Medulla oblongata (tissue), 1 donor: ENCODE measurements at regions not wholly inside any gene's neighbourhood (a gene's known extent, or its start where the extent isn't known, plus 50 kb on each side); places are given as distances from the start of the nearest gene placed in this dataset.
"Not testable (repeated sequence)": the region's sequence is repeated elsewhere in the genome, so short reads cannot be mapped to it uniquely, and the experiment has no call there.

Experiments
- DNase-seq: peaks from one replicate; pipeline ENCODE4 v3.0.0-alpha.2; 2015; ENCODE audit errors: extremely low spot score

DNA sequence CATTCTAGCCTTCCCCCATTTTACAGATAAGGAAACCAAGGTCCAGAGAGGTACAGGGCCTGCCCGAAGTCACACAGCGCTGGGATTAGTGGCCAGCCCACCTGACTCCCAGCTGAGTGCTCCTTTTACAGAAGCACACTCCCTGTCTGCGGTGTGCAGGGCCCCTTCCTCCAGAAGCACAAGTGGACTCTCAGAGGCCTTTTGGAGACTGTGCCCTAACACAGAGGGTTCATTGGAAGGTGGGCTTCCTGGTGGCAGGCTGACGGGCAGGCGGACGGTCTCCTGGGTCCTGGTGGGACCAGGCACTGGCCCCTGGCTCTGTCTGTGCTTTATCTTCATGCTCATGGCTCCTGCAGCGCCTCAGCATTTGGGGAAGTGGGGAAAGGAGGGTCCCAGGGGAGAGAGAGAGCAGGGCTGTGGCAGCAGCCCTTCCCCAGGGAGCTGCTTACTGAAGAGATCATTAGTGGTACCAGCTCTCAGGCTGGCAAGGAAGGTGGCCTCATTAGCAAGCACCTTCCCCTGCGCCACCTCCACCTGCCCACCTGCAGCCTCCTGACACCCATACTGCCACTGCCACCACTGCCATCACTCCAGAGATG, 83.1 kb upstream of the GOLGA6L4 start:
- DNase-seq, result not testable (repeated sequence)

GRCh38 chr15:84153655-84154140, 81.9 kb upstream of the GOLGA6L4 start:
- not testable (repeated sequence) for DNase-seq

DNA sequence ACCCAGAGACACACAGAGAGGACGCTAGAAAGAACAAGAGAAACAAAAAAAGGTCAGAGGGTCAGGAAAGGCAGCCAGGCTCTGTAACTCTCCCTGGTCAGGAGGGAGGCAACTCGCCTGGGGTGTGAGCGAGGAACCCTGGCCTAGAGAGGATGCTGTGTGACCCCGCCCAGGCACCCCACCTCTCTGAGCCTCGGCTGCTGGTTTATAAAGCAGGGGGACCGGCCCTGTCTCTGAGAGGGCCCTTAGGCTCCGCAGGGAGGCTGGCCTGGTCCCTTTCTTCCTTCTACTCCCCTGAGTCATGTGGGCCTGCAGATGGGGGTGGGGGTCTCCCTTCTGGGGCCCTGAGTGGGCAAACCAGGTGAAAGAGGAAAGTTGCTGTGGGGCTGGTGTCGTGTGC, 81.3 kb upstream of the GOLGA6L4 start:
- DNase-seq, result not testable (repeated sequence)

DNA sequence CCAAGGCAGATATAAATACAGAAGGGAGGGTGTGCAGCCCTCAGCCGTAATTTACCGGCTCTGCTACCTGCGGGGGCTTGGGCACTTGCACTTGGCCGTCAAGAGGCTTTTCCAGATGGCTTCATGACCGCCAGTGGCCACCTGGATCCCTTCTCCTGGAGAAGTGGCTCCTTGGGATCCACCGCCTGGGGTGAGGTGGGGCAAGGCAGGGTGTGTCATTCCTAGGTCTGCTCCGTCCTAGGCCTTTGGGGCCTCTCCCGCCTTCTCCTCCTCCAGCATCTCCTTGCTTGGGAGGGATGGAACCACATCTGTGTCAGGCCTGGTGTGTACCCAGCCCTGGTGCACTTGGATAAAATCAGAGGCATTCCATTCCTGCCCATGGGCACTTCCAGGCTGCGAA, 80.8 kb upstream of the GOLGA6L4 start:
- not testable (repeated sequence) for DNase-seq

DNA sequence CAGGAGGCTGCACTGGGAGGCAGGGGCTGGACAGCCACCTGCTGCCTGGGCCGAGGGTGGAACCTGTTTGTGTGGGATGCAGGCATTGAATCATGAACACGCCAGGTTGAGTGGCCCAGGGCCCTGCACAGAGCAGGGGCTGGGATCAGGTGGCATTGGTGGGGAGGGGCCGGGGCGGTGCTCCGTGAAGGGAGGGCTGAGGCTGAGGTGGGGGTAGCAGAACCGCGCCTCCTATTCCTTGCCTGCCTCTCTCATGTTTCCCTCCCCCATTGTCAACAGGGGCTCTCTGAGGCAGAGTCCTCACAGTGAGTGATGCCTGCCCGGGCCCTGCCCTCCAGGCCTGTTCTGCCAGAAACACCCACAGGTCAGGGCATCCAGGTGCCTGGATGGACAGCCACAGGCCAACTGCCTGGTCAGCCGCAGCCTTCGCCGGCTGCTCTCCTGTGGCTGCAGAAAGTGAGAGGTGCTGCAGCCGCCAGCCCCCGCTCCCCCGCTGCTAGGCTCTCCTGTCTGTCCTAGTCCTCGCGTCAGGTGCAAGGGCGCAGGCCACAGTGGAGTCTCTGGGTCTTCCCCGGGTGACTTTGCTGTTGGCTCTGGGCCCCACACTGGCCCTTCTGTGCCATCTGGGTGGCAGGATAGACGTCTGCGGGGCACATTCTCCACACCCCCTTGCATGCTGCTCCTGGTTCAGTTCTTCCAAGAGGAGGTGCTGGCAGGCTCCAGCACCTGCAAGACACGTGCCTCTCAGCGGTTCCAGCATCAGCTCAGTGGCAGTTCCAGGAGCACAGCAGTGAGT, 79.6 kb upstream of the GOLGA6L4 start:
- DNase-seq, result not testable (repeated sequence)

DNA sequence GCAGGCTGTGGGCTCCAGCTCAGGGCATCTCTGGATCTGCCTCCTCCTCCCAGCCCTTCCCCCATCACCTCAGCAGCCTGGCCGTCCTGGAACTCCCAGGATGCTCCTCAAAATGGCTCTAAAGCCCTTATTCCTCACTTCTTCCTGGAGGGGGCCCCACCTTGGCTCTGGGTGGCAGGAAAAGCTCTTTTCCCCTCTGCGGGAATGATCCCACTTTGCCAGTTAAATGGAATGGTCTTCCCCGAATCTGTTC, 79.1 kb upstream of the GOLGA6L4 start:
- DNase-seq, result not testable (repeated sequence)

- DNase-seq, result not testable (repeated sequence)
Measured at GRCh38 chr15:84157056-84157632, 78.4 kb upstream of the GOLGA6L4 start.

- not testable (repeated sequence) for DNase-seq
Measured at GRCh38 chr15:84157857-84158256, 77.7 kb upstream of the GOLGA6L4 start.

GRCh38 chr15:84159346-84160269, 76.0 kb upstream of the GOLGA6L4 start:
- not testable (repeated sequence) for DNase-seq

- DNase-seq, result not testable (repeated sequence)
Measured at GRCh38 chr15:84164423-84165292, 70.9 kb upstream of the GOLGA6L4 start.

DNA sequence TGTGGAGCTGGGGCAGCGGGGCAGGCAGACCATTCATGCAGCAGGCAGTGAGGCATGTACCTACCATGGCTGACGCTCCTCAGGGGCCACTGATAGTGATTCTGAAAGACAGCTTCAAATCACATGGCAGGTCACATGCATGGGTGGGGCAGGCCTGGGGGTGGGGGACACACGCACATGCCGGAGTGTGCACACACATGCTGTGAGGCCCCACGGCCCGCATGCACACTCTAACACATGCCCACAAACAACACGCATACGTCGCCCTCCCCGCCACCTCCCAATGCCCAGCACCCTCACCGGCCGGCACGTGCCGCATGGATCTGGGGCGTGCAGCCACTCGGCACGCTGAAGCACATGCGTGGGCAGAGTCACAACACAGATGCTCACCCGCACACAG, 65.5 kb upstream of the GOLGA6L4 start:
- not testable (repeated sequence) for DNase-seq

DNA sequence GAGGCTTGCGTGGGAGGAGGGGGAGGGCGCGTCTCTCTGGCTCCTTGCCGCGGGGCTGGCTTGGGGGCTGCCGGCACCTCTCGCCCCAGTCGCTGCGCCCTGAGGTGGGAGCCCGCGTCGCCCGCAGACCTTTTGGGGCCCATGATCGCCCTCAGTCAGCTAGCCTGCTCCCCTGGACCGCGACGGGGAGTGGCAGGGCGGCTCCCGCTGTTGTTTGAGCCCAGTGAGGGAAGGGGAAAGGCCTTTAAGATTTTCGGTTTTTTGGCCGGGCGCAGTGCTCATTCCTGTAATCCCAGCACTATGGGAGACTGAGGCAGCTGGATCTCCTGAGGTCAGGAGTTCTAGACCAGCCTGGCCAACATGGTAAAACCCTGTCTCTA, 62.4 kb upstream of the GOLGA6L4 start:
- not testable (repeated sequence) for DNase-seq
